WTC11 (cell line): ENCODE measurements at regions not wholly inside any gene's neighbourhood (a gene's known extent, or its start where the extent isn't known, plus 50 kb on each side); places are given as distances from the start of the nearest gene placed in this dataset.

Source experiments
- ATAC-seq: fragments of 200-7000 bp; cut with Tn5 transposase; 2 replicates; pipeline ENCODE4 v1.10.0; 2021; ENCODE audit warnings: mild to moderate bottlenecking, moderate library complexity
- CTCF ChIA-PET: fragments of 300-600 bp; sonication (Branson Sonifier 250); formaldehyde crosslinking; loops from one replicate; lab custom pipeline; 2021; ENCODE audit warnings: antibody characterized with exemption; lab: Charles Lee
- POLR2A ChIA-PET: fragments of 350-600 bp; sonication (Branson Sonifier 250); formaldehyde crosslinking; loops from one replicate; lab custom pipeline; 2021; ENCODE audit warnings: antibody characterized with exemption; lab: Charles Lee
- DNase-seq: peaks from one replicate; pipeline ENCODE4 v3.0.0; 2021; ENCODE audit warnings: low spot score
- H3K27ac Mint-ChIP-seq: 2 replicates; pipeline ENCODE4 v1.8.0; 2021; ENCODE audit warnings: mixed read lengths
- H3K27me3 Mint-ChIP-seq: 2 replicates; pipeline ENCODE4 v1.8.0; 2021; ENCODE audit warnings: low read depth, mild to moderate bottlenecking, moderate library complexity, mixed read lengths
- H3K36me3 Mint-ChIP-seq: 2 replicates; pipeline ENCODE4 v1.8.0; 2021; ENCODE audit warnings: mixed read lengths
- H3K4me1 Mint-ChIP-seq: 2 replicates; pipeline ENCODE4 v1.8.0; 2022; ENCODE audit warnings: mixed read lengths
- H3K4me3 Mint-ChIP-seq: 2 replicates; pipeline ENCODE4 v1.8.0; 2021; ENCODE audit warnings: mild to moderate bottlenecking, moderate library complexity, mixed read lengths
- H3K9me3 Mint-ChIP-seq: 2 replicates; pipeline ENCODE4 v1.8.0; 2021; ENCODE audit warnings: mixed read lengths
- ATF1 ChIP-seq: sonication (generic); formaldehyde crosslinking; IDR thresholded peaks from 2 replicates; pipeline ENCODE4 v1.8.1; 2023; ENCODE audit warnings: mild to moderate bottlenecking, moderate library complexity, missing genetic modification reagents
- EMX1 ChIP-seq: fragments of 250-450 bp; sonication (Bioruptor Pico); IDR thresholded peaks from 2 replicates; pipeline ENCODE4 v1.8.0; 2021; ENCODE audit warnings: mild to moderate bottlenecking
- GABPB1 ChIP-seq: sonication (generic); formaldehyde crosslinking; IDR thresholded peaks from 2 replicates; pipeline ENCODE4 v1.8.1; 2023; ENCODE audit warnings: mild to moderate bottlenecking, missing genetic modification reagents
- IRF2 ChIP-seq: sonication (generic); formaldehyde crosslinking; IDR thresholded peaks from 2 replicates; pipeline ENCODE4 v1.8.0; 2022; ENCODE audit warnings: low read depth, missing genetic modification reagents, borderline replicate concordance
- NFYB ChIP-seq: sonication (generic); formaldehyde crosslinking; conservative IDR thresholded peaks from 2 replicates; pipeline ENCODE4 v1.8.0; 2022; ENCODE audit warnings: low read depth, missing genetic modification reagents
- NR3C1 ChIP-seq: sonication (generic); formaldehyde crosslinking; conservative IDR thresholded peaks from 2 replicates; pipeline ENCODE4 v1.8.1; 2023; ENCODE audit warnings: low read depth, mild to moderate bottlenecking, missing genetic modification reagents
- OVOL2 ChIP-seq: fragments of 250-450 bp; sonication (Bioruptor Pico); IDR thresholded peaks from 2 replicates; pipeline ENCODE4 v1.9.0; 2021; ENCODE audit warnings: mild to moderate bottlenecking, borderline replicate concordance
- RELA ChIP-seq: sonication (generic); formaldehyde crosslinking; IDR thresholded peaks from 2 replicates; pipeline ENCODE4 v1.8.1; 2022; ENCODE audit warnings: missing genetic modification reagents, mild to moderate bottlenecking, borderline replicate concordance
- SMAD4 ChIP-seq: sonication (generic); formaldehyde crosslinking; IDR thresholded peaks from 2 replicates; pipeline ENCODE4 v1.8.0; 2022; ENCODE audit warnings: mild to moderate bottlenecking, missing genetic modification reagents
- ZNF232 ChIP-seq: sonication (generic); formaldehyde crosslinking; IDR thresholded peaks from 2 replicates; pipeline ENCODE4 v1.8.0; 2022; ENCODE audit warnings: mild to moderate bottlenecking, missing genetic modification reagents
- TF ChIP-seq, protein P1 (sequence below): sonication (generic); formaldehyde crosslinking; conservative IDR thresholded peaks from 2 replicates; pipeline ENCODE4 v1.8.1; 2023; ENCODE audit warnings: mild to moderate bottlenecking, low read depth, missing genetic modification reagents, moderate library complexity
- TF ChIP-seq, protein P2 (sequence below): sonication (generic); formaldehyde crosslinking; IDR thresholded peaks from 2 replicates; pipeline ENCODE4 v1.8.1; 2023; ENCODE audit warnings: mild to moderate bottlenecking, missing genetic modification reagents, moderate library complexity
- TF ChIP-seq, protein P3 (sequence below): sonication (generic); formaldehyde crosslinking; IDR thresholded peaks from 2 replicates; pipeline ENCODE4 v1.8.0; 2022; ENCODE audit warnings: mild to moderate bottlenecking, missing genetic modification reagents
- TF ChIP-seq, protein P4 (sequence below): fragments of 250-450 bp; sonication (Bioruptor Pico); IDR thresholded peaks from 2 replicates; pipeline ENCODE4 v1.9.0; 2021; ENCODE audit warnings: mild to moderate bottlenecking, borderline replicate concordance
- TF ChIP-seq, protein P5 (sequence below): sonication (generic); formaldehyde crosslinking; IDR thresholded peaks from 2 replicates; pipeline ENCODE4 v1.8.0; 2022; ENCODE audit warnings: mild to moderate bottlenecking, missing genetic modification reagents
- TF ChIP-seq, protein P6 (sequence below): sonication (generic); formaldehyde crosslinking; IDR thresholded peaks from 2 replicates; pipeline ENCODE4 v1.8.1; 2023; ENCODE audit warnings: mild to moderate bottlenecking, missing genetic modification reagents
- TF ChIP-seq, protein P7 (sequence below): fragments of 250-450 bp; sonication (Bioruptor Pico); conservative IDR thresholded peaks from 2 replicates; pipeline ENCODE4 v1.9.0; 2021; ENCODE audit warnings: mild to moderate bottlenecking
- TF ChIP-seq, protein P8 (sequence below): fragments of 250-450 bp; sonication (Bioruptor Pico); IDR thresholded peaks from 2 replicates; pipeline ENCODE4 v1.9.0; 2021; ENCODE audit warnings: mild to moderate bottlenecking
- TF ChIP-seq, protein P9 (sequence below): sonication (generic); formaldehyde crosslinking; IDR thresholded peaks from 2 replicates; pipeline ENCODE4 v1.8.0; 2022; ENCODE audit warnings: mild to moderate bottlenecking, missing genetic modification reagents

DNA sequence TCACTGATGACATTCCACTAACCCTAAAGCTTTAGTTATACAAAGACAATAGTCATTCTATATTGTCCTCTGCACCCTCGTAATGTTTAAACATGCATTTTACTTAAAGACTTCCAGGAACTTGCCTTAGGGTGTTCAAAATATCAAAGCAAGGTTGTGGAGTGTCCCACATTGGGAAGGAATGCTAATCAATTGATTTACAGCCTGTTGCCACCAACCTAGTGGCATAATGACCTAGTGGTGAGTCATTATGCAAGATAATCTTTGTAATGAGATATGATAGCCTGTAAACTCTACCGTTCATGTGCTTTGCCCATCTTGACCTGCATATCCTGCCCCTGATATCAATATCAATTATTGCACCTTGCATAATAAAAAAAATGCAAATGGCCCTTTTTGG is 542.9 kb downstream of the CDH9 start:
- ChIA-PET POLR2A (no interaction called here), CTCF (no interaction called here)
- Mint-ChIP-seq H3K27me3 (peaks cover 4% of the 10 kb centered on the region), H3K9me3 (peaks cover 57% of the 10 kb centered on the region), H3K4me1 (peaks cover 5% of the 10 kb centered on the region; the same call in 1 of the 2 replicates), H3K4me3 (no peak overlapping the region), H3K27ac (no peak overlapping the region), H3K36me3 (peaks cover 56% of the 10 kb centered on the region)
- DNase-seq (no peak), ATAC-seq (no peak)
- TF ChIP-seq, protein P1, sequence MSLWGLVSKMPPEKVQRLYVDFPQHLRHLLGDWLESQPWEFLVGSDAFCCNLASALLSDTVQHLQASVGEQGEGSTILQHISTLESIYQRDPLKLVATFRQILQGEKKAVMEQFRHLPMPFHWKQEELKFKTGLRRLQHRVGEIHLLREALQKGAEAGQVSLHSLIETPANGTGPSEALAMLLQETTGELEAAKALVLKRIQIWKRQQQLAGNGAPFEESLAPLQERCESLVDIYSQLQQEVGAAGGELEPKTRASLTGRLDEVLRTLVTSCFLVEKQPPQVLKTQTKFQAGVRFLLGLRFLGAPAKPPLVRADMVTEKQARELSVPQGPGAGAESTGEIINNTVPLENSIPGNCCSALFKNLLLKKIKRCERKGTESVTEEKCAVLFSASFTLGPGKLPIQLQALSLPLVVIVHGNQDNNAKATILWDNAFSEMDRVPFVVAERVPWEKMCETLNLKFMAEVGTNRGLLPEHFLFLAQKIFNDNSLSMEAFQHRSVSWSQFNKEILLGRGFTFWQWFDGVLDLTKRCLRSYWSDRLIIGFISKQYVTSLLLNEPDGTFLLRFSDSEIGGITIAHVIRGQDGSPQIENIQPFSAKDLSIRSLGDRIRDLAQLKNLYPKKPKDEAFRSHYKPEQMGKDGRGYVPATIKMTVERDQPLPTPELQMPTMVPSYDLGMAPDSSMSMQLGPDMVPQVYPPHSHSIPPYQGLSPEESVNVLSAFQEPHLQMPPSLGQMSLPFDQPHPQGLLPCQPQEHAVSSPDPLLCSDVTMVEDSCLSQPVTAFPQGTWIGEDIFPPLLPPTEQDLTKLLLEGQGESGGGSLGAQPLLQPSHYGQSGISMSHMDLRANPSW (CRISPR knock-in tag): no peak
- no peak for TF ChIP-seq SMAD4 (CRISPR knock-in tag)
- TF ChIP-seq, protein P2, sequence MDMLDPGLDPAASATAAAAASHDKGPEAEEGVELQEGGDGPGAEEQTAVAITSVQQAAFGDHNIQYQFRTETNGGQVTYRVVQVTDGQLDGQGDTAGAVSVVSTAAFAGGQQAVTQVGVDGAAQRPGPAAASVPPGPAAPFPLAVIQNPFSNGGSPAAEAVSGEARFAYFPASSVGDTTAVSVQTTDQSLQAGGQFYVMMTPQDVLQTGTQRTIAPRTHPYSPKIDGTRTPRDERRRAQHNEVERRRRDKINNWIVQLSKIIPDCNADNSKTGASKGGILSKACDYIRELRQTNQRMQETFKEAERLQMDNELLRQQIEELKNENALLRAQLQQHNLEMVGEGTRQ: no peak
- TF ChIP-seq, protein P3, sequence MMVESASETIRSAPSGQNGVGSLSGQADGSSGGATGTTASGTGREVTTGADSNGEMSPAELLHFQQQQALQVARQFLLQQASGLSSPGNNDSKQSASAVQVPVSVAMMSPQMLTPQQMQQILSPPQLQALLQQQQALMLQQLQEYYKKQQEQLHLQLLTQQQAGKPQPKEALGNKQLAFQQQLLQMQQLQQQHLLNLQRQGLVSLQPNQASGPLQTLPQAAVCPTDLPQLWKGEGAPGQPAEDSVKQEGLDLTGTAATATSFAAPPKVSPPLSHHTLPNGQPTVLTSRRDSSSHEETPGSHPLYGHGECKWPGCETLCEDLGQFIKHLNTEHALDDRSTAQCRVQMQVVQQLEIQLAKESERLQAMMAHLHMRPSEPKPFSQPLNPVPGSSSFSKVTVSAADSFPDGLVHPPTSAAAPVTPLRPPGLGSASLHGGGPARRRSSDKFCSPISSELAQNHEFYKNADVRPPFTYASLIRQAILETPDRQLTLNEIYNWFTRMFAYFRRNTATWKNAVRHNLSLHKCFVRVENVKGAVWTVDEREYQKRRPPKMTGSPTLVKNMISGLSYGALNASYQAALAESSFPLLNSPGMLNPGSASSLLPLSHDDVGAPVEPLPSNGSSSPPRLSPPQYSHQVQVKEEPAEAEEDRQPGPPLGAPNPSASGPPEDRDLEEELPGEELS: no peak
- no peak for TF ChIP-seq EMX1
- TF ChIP-seq, protein P4, sequence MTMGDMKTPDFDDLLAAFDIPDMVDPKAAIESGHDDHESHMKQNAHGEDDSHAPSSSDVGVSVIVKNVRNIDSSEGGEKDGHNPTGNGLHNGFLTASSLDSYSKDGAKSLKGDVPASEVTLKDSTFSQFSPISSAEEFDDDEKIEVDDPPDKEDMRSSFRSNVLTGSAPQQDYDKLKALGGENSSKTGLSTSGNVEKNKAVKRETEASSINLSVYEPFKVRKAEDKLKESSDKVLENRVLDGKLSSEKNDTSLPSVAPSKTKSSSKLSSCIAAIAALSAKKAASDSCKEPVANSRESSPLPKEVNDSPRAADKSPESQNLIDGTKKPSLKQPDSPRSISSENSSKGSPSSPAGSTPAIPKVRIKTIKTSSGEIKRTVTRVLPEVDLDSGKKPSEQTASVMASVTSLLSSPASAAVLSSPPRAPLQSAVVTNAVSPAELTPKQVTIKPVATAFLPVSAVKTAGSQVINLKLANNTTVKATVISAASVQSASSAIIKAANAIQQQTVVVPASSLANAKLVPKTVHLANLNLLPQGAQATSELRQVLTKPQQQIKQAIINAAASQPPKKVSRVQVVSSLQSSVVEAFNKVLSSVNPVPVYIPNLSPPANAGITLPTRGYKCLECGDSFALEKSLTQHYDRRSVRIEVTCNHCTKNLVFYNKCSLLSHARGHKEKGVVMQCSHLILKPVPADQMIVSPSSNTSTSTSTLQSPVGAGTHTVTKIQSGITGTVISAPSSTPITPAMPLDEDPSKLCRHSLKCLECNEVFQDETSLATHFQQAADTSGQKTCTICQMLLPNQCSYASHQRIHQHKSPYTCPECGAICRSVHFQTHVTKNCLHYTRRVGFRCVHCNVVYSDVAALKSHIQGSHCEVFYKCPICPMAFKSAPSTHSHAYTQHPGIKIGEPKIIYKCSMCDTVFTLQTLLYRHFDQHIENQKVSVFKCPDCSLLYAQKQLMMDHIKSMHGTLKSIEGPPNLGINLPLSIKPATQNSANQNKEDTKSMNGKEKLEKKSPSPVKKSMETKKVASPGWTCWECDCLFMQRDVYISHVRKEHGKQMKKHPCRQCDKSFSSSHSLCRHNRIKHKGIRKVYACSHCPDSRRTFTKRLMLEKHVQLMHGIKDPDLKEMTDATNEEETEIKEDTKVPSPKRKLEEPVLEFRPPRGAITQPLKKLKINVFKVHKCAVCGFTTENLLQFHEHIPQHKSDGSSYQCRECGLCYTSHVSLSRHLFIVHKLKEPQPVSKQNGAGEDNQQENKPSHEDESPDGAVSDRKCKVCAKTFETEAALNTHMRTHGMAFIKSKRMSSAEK (CRISPR knock-in tag): no peak
- no peak for TF ChIP-seq RELA (CRISPR knock-in tag)
- TF ChIP-seq NR3C1 (CRISPR knock-in tag): no peak
- TF ChIP-seq, protein P5, sequence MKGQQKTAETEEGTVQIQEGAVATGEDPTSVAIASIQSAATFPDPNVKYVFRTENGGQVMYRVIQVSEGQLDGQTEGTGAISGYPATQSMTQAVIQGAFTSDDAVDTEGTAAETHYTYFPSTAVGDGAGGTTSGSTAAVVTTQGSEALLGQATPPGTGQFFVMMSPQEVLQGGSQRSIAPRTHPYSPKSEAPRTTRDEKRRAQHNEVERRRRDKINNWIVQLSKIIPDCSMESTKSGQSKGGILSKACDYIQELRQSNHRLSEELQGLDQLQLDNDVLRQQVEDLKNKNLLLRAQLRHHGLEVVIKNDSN: no peak
- no peak for TF ChIP-seq ZNF232
- TF ChIP-seq ATF1: no peak
- TF ChIP-seq, protein P6, sequence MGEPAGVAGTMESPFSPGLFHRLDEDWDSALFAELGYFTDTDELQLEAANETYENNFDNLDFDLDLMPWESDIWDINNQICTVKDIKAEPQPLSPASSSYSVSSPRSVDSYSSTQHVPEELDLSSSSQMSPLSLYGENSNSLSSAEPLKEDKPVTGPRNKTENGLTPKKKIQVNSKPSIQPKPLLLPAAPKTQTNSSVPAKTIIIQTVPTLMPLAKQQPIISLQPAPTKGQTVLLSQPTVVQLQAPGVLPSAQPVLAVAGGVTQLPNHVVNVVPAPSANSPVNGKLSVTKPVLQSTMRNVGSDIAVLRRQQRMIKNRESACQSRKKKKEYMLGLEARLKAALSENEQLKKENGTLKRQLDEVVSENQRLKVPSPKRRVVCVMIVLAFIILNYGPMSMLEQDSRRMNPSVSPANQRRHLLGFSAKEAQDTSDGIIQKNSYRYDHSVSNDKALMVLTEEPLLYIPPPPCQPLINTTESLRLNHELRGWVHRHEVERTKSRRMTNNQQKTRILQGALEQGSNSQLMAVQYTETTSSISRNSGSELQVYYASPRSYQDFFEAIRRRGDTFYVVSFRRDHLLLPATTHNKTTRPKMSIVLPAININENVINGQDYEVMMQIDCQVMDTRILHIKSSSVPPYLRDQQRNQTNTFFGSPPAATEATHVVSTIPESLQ (CRISPR knock-in tag): no peak
- TF ChIP-seq, protein P7, sequence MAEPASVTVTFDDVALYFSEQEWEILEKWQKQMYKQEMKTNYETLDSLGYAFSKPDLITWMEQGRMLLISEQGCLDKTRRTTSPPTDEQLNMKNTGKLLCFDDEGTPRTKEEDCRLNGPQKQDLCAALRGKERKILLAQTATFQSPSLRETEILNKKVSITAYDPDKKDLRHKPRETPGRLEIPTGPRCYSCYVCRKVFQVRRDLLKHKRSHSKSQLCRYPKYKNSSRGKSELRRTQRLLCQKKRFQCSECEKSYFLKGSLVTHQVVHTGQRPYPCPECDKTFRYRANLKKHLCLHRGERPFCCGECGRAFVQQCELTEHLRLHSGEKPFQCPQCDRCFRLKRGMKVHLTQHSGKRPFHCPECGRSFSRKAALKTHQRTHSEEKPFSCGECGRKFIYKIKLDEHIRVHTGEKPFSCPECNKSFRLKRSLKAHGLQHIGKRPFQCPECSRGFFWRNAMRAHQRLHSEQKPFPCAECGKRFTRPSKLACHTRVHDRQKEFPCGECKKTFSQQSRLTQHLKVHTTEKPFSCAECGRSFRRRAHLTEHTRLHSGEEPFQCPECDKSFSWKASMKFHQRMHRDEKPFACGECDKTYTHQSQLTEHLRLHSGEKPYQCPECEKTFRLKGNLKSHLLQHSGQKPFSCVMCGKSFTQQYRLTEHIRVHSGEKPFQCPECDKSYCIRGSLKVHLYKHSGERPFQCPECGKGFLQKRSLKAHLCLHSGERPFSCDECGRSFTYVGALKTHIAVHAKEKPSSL: no peak
- TF ChIP-seq, protein P8, sequence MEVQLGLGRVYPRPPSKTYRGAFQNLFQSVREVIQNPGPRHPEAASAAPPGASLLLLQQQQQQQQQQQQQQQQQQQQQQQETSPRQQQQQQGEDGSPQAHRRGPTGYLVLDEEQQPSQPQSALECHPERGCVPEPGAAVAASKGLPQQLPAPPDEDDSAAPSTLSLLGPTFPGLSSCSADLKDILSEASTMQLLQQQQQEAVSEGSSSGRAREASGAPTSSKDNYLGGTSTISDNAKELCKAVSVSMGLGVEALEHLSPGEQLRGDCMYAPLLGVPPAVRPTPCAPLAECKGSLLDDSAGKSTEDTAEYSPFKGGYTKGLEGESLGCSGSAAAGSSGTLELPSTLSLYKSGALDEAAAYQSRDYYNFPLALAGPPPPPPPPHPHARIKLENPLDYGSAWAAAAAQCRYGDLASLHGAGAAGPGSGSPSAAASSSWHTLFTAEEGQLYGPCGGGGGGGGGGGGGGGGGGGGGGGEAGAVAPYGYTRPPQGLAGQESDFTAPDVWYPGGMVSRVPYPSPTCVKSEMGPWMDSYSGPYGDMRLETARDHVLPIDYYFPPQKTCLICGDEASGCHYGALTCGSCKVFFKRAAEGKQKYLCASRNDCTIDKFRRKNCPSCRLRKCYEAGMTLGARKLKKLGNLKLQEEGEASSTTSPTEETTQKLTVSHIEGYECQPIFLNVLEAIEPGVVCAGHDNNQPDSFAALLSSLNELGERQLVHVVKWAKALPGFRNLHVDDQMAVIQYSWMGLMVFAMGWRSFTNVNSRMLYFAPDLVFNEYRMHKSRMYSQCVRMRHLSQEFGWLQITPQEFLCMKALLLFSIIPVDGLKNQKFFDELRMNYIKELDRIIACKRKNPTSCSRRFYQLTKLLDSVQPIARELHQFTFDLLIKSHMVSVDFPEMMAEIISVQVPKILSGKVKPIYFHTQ (CRISPR knock-in tag): no peak
- no peak for TF ChIP-seq NFYB
- TF ChIP-seq OVOL2 (CRISPR knock-in tag): no peak
- no peak for TF ChIP-seq IRF2 (CRISPR knock-in tag)
- TF ChIP-seq, protein P9, sequence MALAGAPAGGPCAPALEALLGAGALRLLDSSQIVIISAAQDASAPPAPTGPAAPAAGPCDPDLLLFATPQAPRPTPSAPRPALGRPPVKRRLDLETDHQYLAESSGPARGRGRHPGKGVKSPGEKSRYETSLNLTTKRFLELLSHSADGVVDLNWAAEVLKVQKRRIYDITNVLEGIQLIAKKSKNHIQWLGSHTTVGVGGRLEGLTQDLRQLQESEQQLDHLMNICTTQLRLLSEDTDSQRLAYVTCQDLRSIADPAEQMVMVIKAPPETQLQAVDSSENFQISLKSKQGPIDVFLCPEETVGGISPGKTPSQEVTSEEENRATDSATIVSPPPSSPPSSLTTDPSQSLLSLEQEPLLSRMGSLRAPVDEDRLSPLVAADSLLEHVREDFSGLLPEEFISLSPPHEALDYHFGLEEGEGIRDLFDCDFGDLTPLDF (CRISPR knock-in tag): no peak
- TF ChIP-seq GABPB1 (CRISPR knock-in tag): no peak
